Stomach (tissue), 8 donors: ENCODE measurements at regions not wholly inside any gene's neighbourhood (a gene's known extent, or its start where the extent isn't known, plus 50 kb on each side); places are given as distances from the start of the nearest gene placed in this dataset.

ENCODE experiments used
- DNase-seq, 2 donors: peaks; one replicate each; pipeline versions ENCODE4 v3.0.0 to v3.0.0-alpha.2; 2013 to 2019
- H3K27ac ChIP-seq, 5 donors: fragments of 200-600 bp in 4 of 5; sonication (generic) in 4 of 5; one replicate each; pipeline ENCODE4 v1.5.1; 2013 to 2019; ENCODE audit warnings: mild to moderate bottlenecking in 1 of 5, moderate library complexity in 1 of 5
- H3K27me3 ChIP-seq, 3 donors: fragments of 200-600 bp; sonication (generic); one replicate each; pipeline ENCODE4 v1.5.1; 2017 to 2019; ENCODE audit warnings: mixed run types in 1 of 3
- H3K36me3 ChIP-seq, 4 donors: fragments of 200-600 bp; sonication (generic); 1 replicate in 3 of 4; 2 replicates in 1 of 4; pipeline ENCODE4 v1.5.1; 2016 to 2019
- H3K4me1 ChIP-seq, 4 donors: fragments of 200-600 bp; sonication (generic); one replicate each; pipeline ENCODE4 v1.5.1; 2016 to 2019
- H3K4me3 ChIP-seq, 4 donors: fragments of 200-600 bp; sonication (generic) in 3 of 4; one replicate each; pipeline ENCODE4 v1.5.1; 2016 to 2019; ENCODE audit warnings: mild to moderate bottlenecking in 1 of 4
- H3K9me3 ChIP-seq, 4 donors: fragments of 200-600 bp; sonication (generic); one replicate each; pipeline ENCODE4 v1.5.1; 2016 to 2019
- EP300 ChIP-seq: sonication (generic); formaldehyde crosslinking; IDR thresholded peaks from one replicate; pipeline ENCODE4 v1.6.1; 2017; ENCODE audit warnings: antibody characterized with exemption
- POLR2A ChIP-seq, 4 donors: fragments of 450-650 bp; IDR thresholded peaks; one replicate each; pipeline ENCODE4 v1.6.1; 2016; ENCODE audit warnings: antibody characterized with exemption in 4 of 4, control low read depth in 2 of 4, mild to moderate bottlenecking in 1 of 4, moderate library complexity in 1 of 4
- POLR2AphosphoS5 ChIP-seq, 3 donors: sonication (generic); formaldehyde crosslinking; IDR thresholded peaks; one replicate each; pipeline ENCODE4 v1.6.1; 2016; ENCODE audit warnings: antibody characterized with exemption in 3 of 3
- WGBS, 5 donors: extraction: QIAGEN DNeasy Blood & Tissue Kit in 3 of 5; methylation state at CpG; one replicate each; pipeline versions ENCODE4 v1.1.5 to v1.1.7; 2013 to 2018; 5-methylcytosine and 5-hydroxymethylcytosine counted together
- intact Hi-C: fragments of 100-400 bp; cut with DNase I; formaldehyde crosslinking; loops from one replicate; pipeline ENCODE4 v1.15.1; 2023; ENCODE audit warnings: low total_unique reads
- TF ChIP-seq, protein P1 (sequence below), 7 experiments: fragments of 450-650 bp in 4 of 7; fragments of 200-600 bp in 3 of 7; sonication (generic) in 3 of 7; IDR thresholded peaks; one replicate each; pipeline ENCODE4 v1.5.1; 2016 to 2019; ENCODE audit warnings: antibody characterized with exemption in 7 of 7, control low read depth in 2 of 7, mild to moderate bottlenecking in 1 of 7
- donor health status: healthy with polysubstance abuse.
- donor health status: Bipolar disorder and iron deficiency.
- donor health status: healthy.

DNA sequence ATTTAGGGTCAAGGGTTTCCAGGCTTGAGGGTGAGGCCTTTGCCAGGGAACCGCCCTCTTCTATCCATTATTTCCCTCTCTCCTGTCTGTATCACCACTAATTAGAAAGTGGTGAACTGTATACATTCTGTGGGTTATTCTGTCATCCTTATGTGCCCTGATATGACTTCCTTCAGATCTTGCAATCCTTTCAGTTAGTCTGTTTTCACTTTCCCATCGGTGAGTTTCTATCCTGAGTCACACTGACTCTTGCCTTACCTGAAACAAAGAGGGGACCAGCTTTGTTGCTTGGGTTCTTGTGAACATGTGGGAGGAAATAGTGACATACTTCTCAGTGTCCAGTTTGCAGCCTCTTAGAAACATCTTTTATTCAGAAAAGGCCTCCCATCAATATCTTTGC is 205.4 kb upstream of the GHR start:
- 79 to 93% (median 89%) methylated on average over 2 of the region's 2 CpGs for WGBS, 5 donors
- intact Hi-C loops, result no loop called here

DNA sequence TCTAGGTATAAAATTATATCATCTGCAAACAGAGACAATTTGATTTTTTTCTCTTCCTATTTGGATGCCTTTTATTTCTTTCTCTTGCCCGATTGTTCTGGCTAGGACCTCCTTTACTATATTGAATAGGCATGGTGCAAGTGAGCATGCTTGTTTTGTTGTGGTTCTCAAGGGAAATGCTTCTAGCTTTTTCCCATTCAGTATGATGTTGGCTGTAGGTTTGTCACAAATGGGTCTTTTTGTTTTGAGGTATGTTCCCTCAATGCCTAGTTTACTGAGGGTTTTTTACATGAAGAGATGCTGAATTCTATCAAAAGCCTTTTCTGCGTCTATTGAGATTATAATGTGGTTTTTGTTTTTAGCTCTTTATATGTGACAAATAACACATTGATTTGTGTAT is 198.2 kb upstream of the GHR start:
- H3K4me1 ChIP-seq, result no peaks in the 10 kb centered on the region
- intact Hi-C loops, result no loop called here
- H3K27me3 ChIP-seq, result no peaks in the 10 kb centered on the region
- DNase-seq, result no peak
- no peak overlapping the region for H3K27ac ChIP-seq
- TF ChIP-seq, protein P1, sequence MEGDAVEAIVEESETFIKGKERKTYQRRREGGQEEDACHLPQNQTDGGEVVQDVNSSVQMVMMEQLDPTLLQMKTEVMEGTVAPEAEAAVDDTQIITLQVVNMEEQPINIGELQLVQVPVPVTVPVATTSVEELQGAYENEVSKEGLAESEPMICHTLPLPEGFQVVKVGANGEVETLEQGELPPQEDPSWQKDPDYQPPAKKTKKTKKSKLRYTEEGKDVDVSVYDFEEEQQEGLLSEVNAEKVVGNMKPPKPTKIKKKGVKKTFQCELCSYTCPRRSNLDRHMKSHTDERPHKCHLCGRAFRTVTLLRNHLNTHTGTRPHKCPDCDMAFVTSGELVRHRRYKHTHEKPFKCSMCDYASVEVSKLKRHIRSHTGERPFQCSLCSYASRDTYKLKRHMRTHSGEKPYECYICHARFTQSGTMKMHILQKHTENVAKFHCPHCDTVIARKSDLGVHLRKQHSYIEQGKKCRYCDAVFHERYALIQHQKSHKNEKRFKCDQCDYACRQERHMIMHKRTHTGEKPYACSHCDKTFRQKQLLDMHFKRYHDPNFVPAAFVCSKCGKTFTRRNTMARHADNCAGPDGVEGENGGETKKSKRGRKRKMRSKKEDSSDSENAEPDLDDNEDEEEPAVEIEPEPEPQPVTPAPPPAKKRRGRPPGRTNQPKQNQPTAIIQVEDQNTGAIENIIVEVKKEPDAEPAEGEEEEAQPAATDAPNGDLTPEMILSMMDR (IDR thresholded peaks at IDR 0.05), result no peak
- no peak for TF ChIP-seq POLR2A (IDR thresholded peaks at IDR 0.05)
- no peak for TF ChIP-seq EP300
- no peak for TF ChIP-seq POLR2AphosphoS5 (IDR thresholded peaks at IDR 0.05)
- no peaks in the 10 kb centered on the region for H3K9me3 ChIP-seq
- H3K4me3 ChIP-seq, result no peak overlapping the region
- no peaks in the 10 kb centered on the region for H3K36me3 ChIP-seq
- 73 to 83% (median 82%) methylated on average over 2 of the region's 2 CpGs for WGBS, 5 donors

More for the DNA sequence above, 205.4 kb upstream of the GHR start:
- Histone ChIP-seq H3K4me1 (no peaks in the 10 kb centered on the region), H3K36me3 (no peaks in the 10 kb centered on the region), H3K27me3 (no peaks in the 10 kb centered on the region), H3K9me3 (no peaks in the 10 kb centered on the region), H3K27ac (no peak overlapping the region), H3K4me3 (no peak overlapping the region)
- TF ChIP-seq, protein P1 (IDR thresholded peaks at IDR 0.05), result no peak
- TF ChIP-seq POLR2AphosphoS5 (IDR thresholded peaks at IDR 0.05), result no peak
- no peak for TF ChIP-seq POLR2A (IDR thresholded peaks at IDR 0.05)
- no peak for TF ChIP-seq EP300
- no peak for DNase-seq

DNA sequence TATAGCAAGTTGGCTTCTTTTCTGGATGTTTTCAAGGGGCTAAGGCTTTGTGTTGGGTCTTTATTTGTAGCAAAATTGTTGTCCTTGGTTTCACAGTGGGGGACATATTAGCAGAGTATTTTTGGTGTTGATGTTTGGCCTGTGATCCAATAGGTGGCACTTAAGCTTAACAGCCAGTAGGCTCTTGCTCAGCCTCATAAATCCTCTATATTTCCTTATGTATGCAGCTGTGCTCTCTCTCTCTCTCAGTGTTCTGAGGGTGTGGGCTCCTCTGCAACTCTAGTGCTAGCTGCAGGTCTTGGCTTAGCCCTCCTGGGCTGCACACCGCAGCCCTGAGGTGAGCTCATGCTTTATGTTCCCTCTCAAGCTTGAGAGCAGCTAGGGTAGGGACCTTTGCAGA is 195.0 kb upstream of the GHR start:
- no peak for DNase-seq
- intact Hi-C loops, result no loop called here
- TF ChIP-seq POLR2AphosphoS5 (IDR thresholded peaks at IDR 0.05) (no peak), POLR2A (IDR thresholded peaks at IDR 0.05) (no peak)
- TF ChIP-seq, protein P1 (IDR thresholded peaks at IDR 0.05), result no peak
- no peaks in the 10 kb centered on the region for H3K9me3 ChIP-seq
- H3K4me3 ChIP-seq, result no peak overlapping the region
- no peaks in the 10 kb centered on the region for H3K4me1 ChIP-seq
- H3K36me3 ChIP-seq, result no peaks in the 10 kb centered on the region
- H3K27ac ChIP-seq, result no peak overlapping the region
- 86 to 94% (median 93%) methylated on average over 1 of the region's 1 CpG; no CpG with 5 or more reads in 1 of the 5 donors for WGBS, 5 donors
- no peaks in the 10 kb centered on the region for H3K27me3 ChIP-seq

DNA sequence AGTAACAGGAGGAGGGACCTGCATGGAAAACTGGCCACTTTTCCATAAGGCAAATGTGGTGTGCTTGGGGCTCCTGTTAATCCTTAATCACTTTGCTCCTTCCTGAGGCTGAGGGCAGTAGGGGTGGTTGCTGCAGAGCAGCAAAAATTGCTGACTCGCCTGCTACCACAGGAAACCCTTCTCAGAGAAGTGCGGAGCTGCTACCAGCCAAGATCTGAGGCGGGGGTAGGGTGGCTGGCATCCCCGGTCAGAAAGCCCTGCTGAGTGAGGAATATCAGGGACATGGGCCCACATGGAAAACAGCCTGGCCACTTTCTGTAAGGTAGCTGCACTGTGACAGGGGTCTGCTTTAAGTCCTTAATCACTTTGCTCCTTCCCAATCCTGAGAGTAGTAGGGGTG is 192.4 kb upstream of the GHR start:
- no peaks in the 10 kb centered on the region for H3K4me1 ChIP-seq
- H3K9me3 ChIP-seq, result no peaks in the 10 kb centered on the region
- H3K27ac ChIP-seq, result no peak overlapping the region
- DNase-seq, result no peak
- TF ChIP-seq POLR2A (IDR thresholded peaks at IDR 0.05), result no peak
- TF ChIP-seq, protein P1 (IDR thresholded peaks at IDR 0.05), result no peak
- TF ChIP-seq POLR2AphosphoS5 (IDR thresholded peaks at IDR 0.05), result no peak
- TF ChIP-seq EP300, result no peak
- 63 to 79% (median 73%) methylated on average over 4 of the region's 4 CpGs for WGBS, 5 donors
- no peaks in the 10 kb centered on the region for H3K36me3 ChIP-seq
- intact Hi-C loops, result no loop called here
- H3K27me3 ChIP-seq, result no peaks in the 10 kb centered on the region
- no peak overlapping the region for H3K4me3 ChIP-seq
